K562 (cell line): ENCODE measurements at regions not wholly inside any gene's neighbourhood (a gene's known extent, or its start where the extent isn't known, plus 50 kb on each side); places are given as distances from the start of the nearest gene placed in this dataset.

Source experiments
- CBX8 ChIP-seq: fragments of 200-600 bp; sonication (generic); IDR thresholded peaks from 2 replicates; pipeline ENCODE4 v1.6.1; 2012; ENCODE audit warnings: borderline replicate concordance, mixed run types, low read depth, mild to moderate bottlenecking, moderate library complexity, mixed read lengths, low read length, control low read depth, inconsistent platforms; ENCODE audit not compliant: poor library complexity, severe bottlenecking; ENCODE audit errors: extremely low read depth
- E2F5 ChIP-seq: sonication (generic); formaldehyde crosslinking; IDR thresholded peaks from 2 replicates; pipeline ENCODE4 v1.8.0; 2022; ENCODE audit warnings: mild to moderate bottlenecking, missing genetic modification reagents
- HOXB6 ChIP-seq: fragments of 250-450 bp; sonication (Bioruptor Pico); IDR thresholded peaks from 2 replicates; pipeline ENCODE4 v1.5.1; 2022; ENCODE audit warnings: mild to moderate bottlenecking, borderline replicate concordance
- MBD2 ChIP-seq: sonication (generic); IDR thresholded peaks from 2 replicates; pipeline ENCODE4 v1.6.1; 2016; ENCODE audit warnings: low read depth, borderline replicate concordance
- NEUROD1 ChIP-seq: fragments of 150-350 bp; IDR thresholded peaks from 2 replicates; pipeline ENCODE4 v1.6.1; 2014; ENCODE audit warnings: borderline replicate concordance, low read length, low read depth; ENCODE audit not compliant: partially characterized antibody
- NFE2 ChIP-seq: IDR thresholded peaks from 2 replicates; pipeline ENCODE4 v1.6.1; 2014; ENCODE audit warnings: antibody characterized with exemption, low read depth
- RHOXF2B ChIP-seq: fragments of 250-450 bp; sonication (Bioruptor Pico); conservative IDR thresholded peaks from 2 replicates; pipeline ENCODE4 v1.5.1; 2021
- RUNX1 ChIP-seq: sonication (generic); IDR thresholded peaks from 2 replicates; pipeline ENCODE4 v1.6.1; 2016; ENCODE audit warnings: antibody characterized with exemption, low read depth
- SAP30 ChIP-seq: fragments of 200-600 bp; sonication (generic); IDR thresholded peaks from 2 replicates; pipeline ENCODE4 v1.6.1; 2012; ENCODE audit warnings: borderline replicate concordance, low read depth, mild to moderate bottlenecking, moderate library complexity, low read length, control low read depth, inconsistent platforms; ENCODE audit not compliant: insufficient read depth, poor library complexity, severe bottlenecking
- SMAD3 ChIP-seq: fragments of 450-650 bp; formaldehyde crosslinking; conservative IDR thresholded peaks from 2 replicates; pipeline ENCODE4 v1.4.0; 2020; ENCODE audit warnings: mild to moderate bottlenecking
- ZBTB49 ChIP-seq: sonication (generic); formaldehyde crosslinking; IDR thresholded peaks from 2 replicates; pipeline ENCODE4 v1.8.0; 2022; ENCODE audit warnings: missing genetic modification reagents, mild to moderate bottlenecking, borderline replicate concordance
- ZKSCAN3 ChIP-seq: fragments of 250-450 bp; sonication (Bioruptor Pico); IDR thresholded peaks from 2 replicates; pipeline ENCODE4 v1.4.0; 2020
- ZNF740 ChIP-seq, 3 experiments: fragments of 200-800 bp in 1 of 3; sonication (Bioruptor generic) in 1 of 3; sonication (generic) in 1 of 3; formaldehyde crosslinking in 1 of 3; IDR thresholded peaks; 2 replicates each; pipeline versions ENCODE4 v1.6.1 to v1.8.0; 2016 to 2022; ENCODE audit warnings: mild to moderate bottlenecking in 2 of 3, missing compliant biosample characterization in 2 of 3, missing genetic modification characterization in 2 of 3, missing genetic modification reagents in 1 of 3
- TF ChIP-seq, protein P1 (sequence below): IDR thresholded peaks from 2 replicates; pipeline ENCODE4 v1.6.1; 2011; ENCODE audit not compliant: insufficient read length; ENCODE audit errors: extremely low read depth
- TF ChIP-seq, protein P2 (sequence below): fragments of 200-800 bp; sonication (Bioruptor generic); IDR thresholded peaks from 2 replicates; pipeline ENCODE4 v1.6.1; 2017; ENCODE audit warnings: missing genetic modification characterization, missing compliant biosample characterization
- TF ChIP-seq, protein P3 (sequence below): IDR thresholded peaks from 3 replicates; pipeline ENCODE4 v1.6.1; 2011; ENCODE audit warnings: borderline replicate concordance, mild to moderate bottlenecking; ENCODE audit not compliant: insufficient read length, insufficient read depth

- TF ChIP-seq NEUROD1, result peak; percentile 57
- no peak for TF ChIP-seq ZKSCAN3 (CRISPR knock-in tag)
- TF ChIP-seq RHOXF2B (CRISPR knock-in tag), result no peak
- TF ChIP-seq MBD2, result peak; percentile 64
- TF ChIP-seq, protein P1, sequence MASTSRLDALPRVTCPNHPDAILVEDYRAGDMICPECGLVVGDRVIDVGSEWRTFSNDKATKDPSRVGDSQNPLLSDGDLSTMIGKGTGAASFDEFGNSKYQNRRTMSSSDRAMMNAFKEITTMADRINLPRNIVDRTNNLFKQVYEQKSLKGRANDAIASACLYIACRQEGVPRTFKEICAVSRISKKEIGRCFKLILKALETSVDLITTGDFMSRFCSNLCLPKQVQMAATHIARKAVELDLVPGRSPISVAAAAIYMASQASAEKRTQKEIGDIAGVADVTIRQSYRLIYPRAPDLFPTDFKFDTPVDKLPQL, result no peak
- no peak; the same call in 1 of the 2 replicates for TF ChIP-seq NFE2
- TF ChIP-seq E2F5, result no peak
- no peak for TF ChIP-seq ZBTB49
- no peak for TF ChIP-seq RUNX1
- TF ChIP-seq SMAD3, result no peak
- TF ChIP-seq, protein P2, sequence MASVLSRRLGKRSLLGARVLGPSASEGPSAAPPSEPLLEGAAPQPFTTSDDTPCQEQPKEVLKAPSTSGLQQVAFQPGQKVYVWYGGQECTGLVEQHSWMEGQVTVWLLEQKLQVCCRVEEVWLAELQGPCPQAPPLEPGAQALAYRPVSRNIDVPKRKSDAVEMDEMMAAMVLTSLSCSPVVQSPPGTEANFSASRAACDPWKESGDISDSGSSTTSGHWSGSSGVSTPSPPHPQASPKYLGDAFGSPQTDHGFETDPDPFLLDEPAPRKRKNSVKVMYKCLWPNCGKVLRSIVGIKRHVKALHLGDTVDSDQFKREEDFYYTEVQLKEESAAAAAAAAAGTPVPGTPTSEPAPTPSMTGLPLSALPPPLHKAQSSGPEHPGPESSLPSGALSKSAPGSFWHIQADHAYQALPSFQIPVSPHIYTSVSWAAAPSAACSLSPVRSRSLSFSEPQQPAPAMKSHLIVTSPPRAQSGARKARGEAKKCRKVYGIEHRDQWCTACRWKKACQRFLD (CRISPR knock-in tag), result peak; percentile 52
- TF ChIP-seq SAP30, result no peak
- no peak for TF ChIP-seq HOXB6 (CRISPR knock-in tag)
- no peak for TF ChIP-seq CBX8
- no peak for TF ChIP-seq ZNF740 (CRISPR knock-in tag; IDR thresholded peaks at IDR 0.05)
- no peak for TF ChIP-seq ZNF740 (tag; IDR thresholded peaks at IDR 0.05)
- TF ChIP-seq, protein P3, sequence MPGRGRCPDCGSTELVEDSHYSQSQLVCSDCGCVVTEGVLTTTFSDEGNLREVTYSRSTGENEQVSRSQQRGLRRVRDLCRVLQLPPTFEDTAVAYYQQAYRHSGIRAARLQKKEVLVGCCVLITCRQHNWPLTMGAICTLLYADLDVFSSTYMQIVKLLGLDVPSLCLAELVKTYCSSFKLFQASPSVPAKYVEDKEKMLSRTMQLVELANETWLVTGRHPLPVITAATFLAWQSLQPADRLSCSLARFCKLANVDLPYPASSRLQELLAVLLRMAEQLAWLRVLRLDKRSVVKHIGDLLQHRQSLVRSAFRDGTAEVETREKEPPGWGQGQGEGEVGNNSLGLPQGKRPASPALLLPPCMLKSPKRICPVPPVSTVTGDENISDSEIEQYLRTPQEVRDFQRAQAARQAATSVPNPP, result no peak
These were observed 939.4 kb downstream of the MCTP2 start (continued) for GRCh38 chr15:95170561-95171380.
